DOHH2 (cell line): ENCODE measurements at regions not wholly inside any gene's neighbourhood (a gene's known extent, or its start where the extent isn't known, plus 50 kb on each side); places are given as distances from the start of the nearest gene placed in this dataset.

ENCODE experiments used
- H3F3A ChIP-seq: fragments of 200-600 bp; sonication (generic), shearing (Covaris generic); 2 replicates; pipeline ENCODE4 v1.6.0; 2016; ENCODE audit warnings: antibody characterized with exemption, mild to moderate bottlenecking; ENCODE audit not compliant: control insufficient read depth, insufficient read depth
- H3K27ac ChIP-seq: fragments of 200-600 bp; sonication (generic); 2 replicates; pipeline ENCODE4 v1.5.1; 2014; ENCODE audit warnings: low read depth, mild to moderate bottlenecking, low read length, moderate library complexity
- H3K27me3 ChIP-seq: fragments of 200-600 bp; sonication (generic); 2 replicates; pipeline ENCODE4 v1.6.1; 2014; ENCODE audit warnings: mild to moderate bottlenecking, low read length, mixed read lengths; ENCODE audit not compliant: control insufficient read depth
- H3K36me3 ChIP-seq: fragments of 200-600 bp; sonication (generic); 2 replicates; pipeline ENCODE4 v1.6.1; 2014; ENCODE audit warnings: mild to moderate bottlenecking, low read length, moderate library complexity, mixed read lengths; ENCODE audit not compliant: control insufficient read depth
- H3K4me1 ChIP-seq: fragments of 200-600 bp; sonication (generic); 2 replicates; pipeline ENCODE4 v1.6.1; 2014; ENCODE audit warnings: mild to moderate bottlenecking, low read length, mixed read lengths; ENCODE audit not compliant: control insufficient read depth
- H3K4me2 ChIP-seq: fragments of 200-600 bp; sonication (generic); 2 replicates; pipeline ENCODE4 v1.6.0; 2014; ENCODE audit warnings: mild to moderate bottlenecking, low read length, moderate library complexity
- H3K4me3 ChIP-seq: fragments of 200-600 bp; sonication (generic); 2 replicates; pipeline ENCODE4 v1.5.1; 2014; ENCODE audit warnings: mild to moderate bottlenecking, low read length, mixed read lengths
- H3K79me2 ChIP-seq: fragments of 200-600 bp; sonication (generic); 2 replicates; pipeline ENCODE4 v1.6.1; 2014; ENCODE audit warnings: mild to moderate bottlenecking, low read length, mixed read lengths; ENCODE audit not compliant: control insufficient read depth
- H3K9me2 ChIP-seq: fragments of 200-600 bp; sonication (generic); replicated peaks from 2 replicates; pipeline ENCODE4 v1.6.1; 2014; ENCODE audit warnings: mild to moderate bottlenecking, low read length, mixed read lengths; ENCODE audit not compliant: control insufficient read depth
- H3K9me3 ChIP-seq: fragments of 200-600 bp; sonication (generic); 2 replicates; pipeline ENCODE4 v1.6.1; 2014; ENCODE audit warnings: antibody characterized with exemption, low read length, mixed read lengths; ENCODE audit not compliant: control insufficient read depth, insufficient read depth
- H4K20me1 ChIP-seq: fragments of 200-600 bp; sonication (generic); 2 replicates; pipeline ENCODE4 v1.6.0; 2014; ENCODE audit warnings: low read depth, mild to moderate bottlenecking, antibody characterized with exemption, low read length, moderate library complexity; ENCODE audit not compliant: control insufficient read depth, insufficient read depth
- CTCF ChIP-seq: fragments of 200-600 bp; sonication (generic); IDR thresholded peaks from one replicate; pipeline ENCODE4 v1.5.1; 2014; ENCODE audit warnings: antibody characterized with exemption, mild to moderate bottlenecking, low read depth, low read length; ENCODE audit not compliant: poor library complexity, severe bottlenecking
- EZH2phosphoT487 ChIP-seq: fragments of 200-600 bp; sonication (generic); IDR thresholded peaks from 2 replicates; pipeline ENCODE4 v1.6.1; 2017; ENCODE audit warnings: borderline replicate concordance, mild to moderate bottlenecking, antibody characterized with exemption, low read length, moderate library complexity, mixed read lengths

GRCh38 chr4:111483375-111484169 lies 661.7 kb upstream of the FAM241A start:
- H3K79me2 ChIP-seq, result no peaks in the 10 kb centered on the region
- no peaks in the 10 kb centered on the region for H3F3A ChIP-seq
- H3K27me3 ChIP-seq, result no peaks in the 10 kb centered on the region
- H3K4me2 ChIP-seq, result no peak overlapping the region
- no peaks in the 10 kb centered on the region for H3K9me3 ChIP-seq
- no peak overlapping the region for H3K4me3 ChIP-seq
- no peaks in the 10 kb centered on the region for H3K4me1 ChIP-seq
- no peaks in the 10 kb centered on the region for H3K36me3 ChIP-seq
- no peak overlapping the region for H3K27ac ChIP-seq
- TF ChIP-seq EZH2phosphoT487 (no peak), CTCF (no peak)
- H4K20me1 ChIP-seq, result no peaks in the 10 kb centered on the region
- H3K9me2 ChIP-seq, result no peaks in the 10 kb centered on the region

- TF ChIP-seq EZH2phosphoT487 (no peak), CTCF (no peak)
- Histone ChIP-seq H3K9me2 (no peaks in the 10 kb centered on the region), H3K27ac (no peak overlapping the region), H3F3A (no peaks in the 10 kb centered on the region), H4K20me1 (no peaks in the 10 kb centered on the region), H3K4me1 (no peaks in the 10 kb centered on the region), H3K27me3 (no peaks in the 10 kb centered on the region), H3K4me2 (no peak overlapping the region), H3K36me3 (no peaks in the 10 kb centered on the region), H3K4me3 (no peak overlapping the region), H3K9me3 (no peaks in the 10 kb centered on the region), H3K79me2 (no peaks in the 10 kb centered on the region)
Observed at GRCh38 chr4:111492496-111492895, 652.8 kb upstream of the FAM241A start.

- Histone ChIP-seq H3K79me2 (no peaks in the 10 kb centered on the region), H3K4me2 (no peak overlapping the region), H3K9me3 (no peaks in the 10 kb centered on the region), H4K20me1 (no peaks in the 10 kb centered on the region), H3K9me2 (no peaks in the 10 kb centered on the region), H3F3A (no peaks in the 10 kb centered on the region), H3K27me3 (no peaks in the 10 kb centered on the region), H3K4me3 (no peak overlapping the region), H3K4me1 (no peaks in the 10 kb centered on the region), H3K36me3 (no peaks in the 10 kb centered on the region), H3K27ac (no peak overlapping the region)
- TF ChIP-seq EZH2phosphoT487, result no peak
Observed at GRCh38 chr4:111494471-111494870, 650.8 kb upstream of the FAM241A start.

- Histone ChIP-seq H3K4me1 (no peaks in the 10 kb centered on the region), H4K20me1 (no peaks in the 10 kb centered on the region), H3F3A (no peaks in the 10 kb centered on the region), H3K27me3 (no peaks in the 10 kb centered on the region), H3K27ac (no peak overlapping the region), H3K4me2 (no peak overlapping the region), H3K79me2 (no peaks in the 10 kb centered on the region), H3K9me2 (no peaks in the 10 kb centered on the region), H3K4me3 (no peak overlapping the region), H3K9me3 (no peaks in the 10 kb centered on the region), H3K36me3 (no peaks in the 10 kb centered on the region)
- TF ChIP-seq CTCF, result no peak
- no peak for TF ChIP-seq EZH2phosphoT487
Observed at GRCh38 chr4:111494971-111495370, 650.3 kb upstream of the FAM241A start.
